MM.1S (cell line): ENCODE measurements at regions not wholly inside any gene's neighbourhood (a gene's known extent, or its start where the extent isn't known, plus 50 kb on each side); places are given as distances from the start of the nearest gene placed in this dataset.

ENCODE experiments used
- DNase-seq: peaks from one replicate; pipeline ENCODE4 v3.0.0-alpha.2; 2015
- H2AFZ ChIP-seq: fragments of 300-600 bp; sonication (generic); 2 replicates; pipeline ENCODE4 v1.6.0; 2016; ENCODE audit warnings: antibody characterized with exemption, low read length
- H3F3A ChIP-seq: fragments of 300-600 bp; sonication (generic); 2 replicates; pipeline ENCODE4 v1.6.1; 2016; ENCODE audit warnings: mild to moderate bottlenecking, antibody characterized with exemption, low read length, moderate library complexity, mixed read lengths; ENCODE audit not compliant: insufficient read depth
- H3K27ac ChIP-seq: fragments of 300-600 bp; sonication (generic); 2 replicates; pipeline ENCODE4 v1.5.1; 2016; ENCODE audit warnings: mild to moderate bottlenecking, low read length
- H3K27me3 ChIP-seq: fragments of 300-600 bp; sonication (generic); replicated peaks from 2 replicates; pipeline ENCODE4 v1.6.0; 2016; ENCODE audit warnings: low read length; ENCODE audit not compliant: insufficient read depth
- H3K36me3 ChIP-seq: fragments of 300-600 bp; sonication (generic); replicated peaks from 2 replicates; pipeline ENCODE4 v1.6.1; 2016; ENCODE audit warnings: mild to moderate bottlenecking, low read length, mixed read lengths; ENCODE audit not compliant: insufficient read depth
- H3K4me1 ChIP-seq: fragments of 300-600 bp; sonication (generic); 2 replicates; pipeline ENCODE4 v1.6.1; 2016; ENCODE audit warnings: low read length, mixed read lengths
- H3K4me2 ChIP-seq: fragments of 300-600 bp; sonication (generic); 2 replicates; pipeline ENCODE4 v1.6.0; 2016; ENCODE audit warnings: low read depth, low read length
- H3K4me3 ChIP-seq: fragments of 300-600 bp; sonication (generic); 2 replicates; pipeline ENCODE4 v1.5.1; 2016; ENCODE audit warnings: low read length, mixed read lengths
- H3K79me2 ChIP-seq: fragments of 300-600 bp; sonication (generic); 2 replicates; pipeline ENCODE4 v1.6.1; 2016; ENCODE audit warnings: mixed run types, low read length, mixed read lengths
- H3K9ac ChIP-seq: fragments of 300-600 bp; sonication (generic); 2 replicates; pipeline ENCODE4 v1.6.1; 2016; ENCODE audit warnings: low read length, mixed read lengths
- H3K9me2 ChIP-seq: fragments of 300-600 bp; sonication (generic); replicated peaks from 2 replicates; pipeline ENCODE4 v1.6.1; 2016; ENCODE audit warnings: mild to moderate bottlenecking, low read length, mixed read lengths; ENCODE audit not compliant: insufficient read depth
- H3K9me3 ChIP-seq: fragments of 300-600 bp; sonication (generic); replicated peaks from 2 replicates; pipeline ENCODE4 v1.6.1; 2016; ENCODE audit warnings: mild to moderate bottlenecking, low read length, mixed read lengths; ENCODE audit not compliant: insufficient read depth
- H4K20me1 ChIP-seq: fragments of 300-600 bp; sonication (generic); 2 replicates; pipeline ENCODE4 v1.6.1; 2016; ENCODE audit warnings: mild to moderate bottlenecking, low read length, moderate library complexity, mixed read lengths; ENCODE audit not compliant: insufficient read depth
- EZH2 ChIP-seq: fragments of 300-600 bp; sonication (generic); optimal IDR thresholded peaks from 2 replicates; pipeline ENCODE3; 2017; ENCODE audit warnings: low read depth, mild to moderate bottlenecking, antibody characterized with exemption, low read length, mixed read lengths
- EZH2phosphoT487 ChIP-seq: fragments of 300-600 bp; sonication (generic); IDR thresholded peaks from 2 replicates; pipeline ENCODE4 v1.6.1; 2018; ENCODE audit warnings: antibody characterized with exemption, low read length
- TF ChIP-seq, protein P1 (sequence below): fragments of 300-600 bp; sonication (generic); IDR thresholded peaks from 2 replicates; pipeline ENCODE4 v1.5.1; 2016; ENCODE audit warnings: antibody characterized with exemption, low read length, mixed read lengths

DNA sequence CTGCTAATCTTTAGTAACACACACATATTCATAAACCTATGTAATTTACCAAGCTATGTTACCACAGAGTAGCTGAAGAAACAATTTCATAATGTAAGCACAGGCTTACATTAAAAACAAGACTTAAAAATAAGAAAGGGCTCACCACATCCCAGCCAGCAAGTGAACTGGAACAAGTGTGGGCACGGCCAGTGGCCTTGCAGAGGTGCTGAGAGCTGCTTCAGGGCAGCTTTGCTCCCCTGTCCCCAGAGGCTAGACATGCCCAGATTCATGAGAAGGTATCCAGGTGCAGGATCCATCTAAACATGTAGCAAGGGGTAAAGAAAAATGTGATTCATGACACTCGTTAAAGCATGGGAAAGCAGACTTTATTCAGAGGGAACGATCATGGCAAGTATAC is 62.0 kb upstream of the CKS2 start:
- no peak overlapping the region for H3K4me3 ChIP-seq
- H3K4me2 ChIP-seq, result no peak overlapping the region
- H4K20me1 ChIP-seq, result no peaks in the 10 kb centered on the region
- no peaks in the 10 kb centered on the region for H3K79me2 ChIP-seq
- no peak for TF ChIP-seq EZH2
- TF ChIP-seq, protein P1, sequence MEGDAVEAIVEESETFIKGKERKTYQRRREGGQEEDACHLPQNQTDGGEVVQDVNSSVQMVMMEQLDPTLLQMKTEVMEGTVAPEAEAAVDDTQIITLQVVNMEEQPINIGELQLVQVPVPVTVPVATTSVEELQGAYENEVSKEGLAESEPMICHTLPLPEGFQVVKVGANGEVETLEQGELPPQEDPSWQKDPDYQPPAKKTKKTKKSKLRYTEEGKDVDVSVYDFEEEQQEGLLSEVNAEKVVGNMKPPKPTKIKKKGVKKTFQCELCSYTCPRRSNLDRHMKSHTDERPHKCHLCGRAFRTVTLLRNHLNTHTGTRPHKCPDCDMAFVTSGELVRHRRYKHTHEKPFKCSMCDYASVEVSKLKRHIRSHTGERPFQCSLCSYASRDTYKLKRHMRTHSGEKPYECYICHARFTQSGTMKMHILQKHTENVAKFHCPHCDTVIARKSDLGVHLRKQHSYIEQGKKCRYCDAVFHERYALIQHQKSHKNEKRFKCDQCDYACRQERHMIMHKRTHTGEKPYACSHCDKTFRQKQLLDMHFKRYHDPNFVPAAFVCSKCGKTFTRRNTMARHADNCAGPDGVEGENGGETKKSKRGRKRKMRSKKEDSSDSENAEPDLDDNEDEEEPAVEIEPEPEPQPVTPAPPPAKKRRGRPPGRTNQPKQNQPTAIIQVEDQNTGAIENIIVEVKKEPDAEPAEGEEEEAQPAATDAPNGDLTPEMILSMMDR, result no peak
- TF ChIP-seq EZH2phosphoT487, result no peak
- no peaks in the 10 kb centered on the region for H3F3A ChIP-seq
- H3K27ac ChIP-seq, result no peak overlapping the region
- no peak overlapping the region for H2AFZ ChIP-seq
- no peak overlapping the region for H3K9ac ChIP-seq
- H3K27me3 ChIP-seq, result no peaks in the 10 kb centered on the region
- H3K9me2 ChIP-seq, result no peaks in the 10 kb centered on the region
- no peaks in the 10 kb centered on the region for H3K36me3 ChIP-seq
- no peak for DNase-seq
- no peaks in the 10 kb centered on the region for H3K9me3 ChIP-seq
- no peaks in the 10 kb centered on the region for H3K4me1 ChIP-seq

DNA sequence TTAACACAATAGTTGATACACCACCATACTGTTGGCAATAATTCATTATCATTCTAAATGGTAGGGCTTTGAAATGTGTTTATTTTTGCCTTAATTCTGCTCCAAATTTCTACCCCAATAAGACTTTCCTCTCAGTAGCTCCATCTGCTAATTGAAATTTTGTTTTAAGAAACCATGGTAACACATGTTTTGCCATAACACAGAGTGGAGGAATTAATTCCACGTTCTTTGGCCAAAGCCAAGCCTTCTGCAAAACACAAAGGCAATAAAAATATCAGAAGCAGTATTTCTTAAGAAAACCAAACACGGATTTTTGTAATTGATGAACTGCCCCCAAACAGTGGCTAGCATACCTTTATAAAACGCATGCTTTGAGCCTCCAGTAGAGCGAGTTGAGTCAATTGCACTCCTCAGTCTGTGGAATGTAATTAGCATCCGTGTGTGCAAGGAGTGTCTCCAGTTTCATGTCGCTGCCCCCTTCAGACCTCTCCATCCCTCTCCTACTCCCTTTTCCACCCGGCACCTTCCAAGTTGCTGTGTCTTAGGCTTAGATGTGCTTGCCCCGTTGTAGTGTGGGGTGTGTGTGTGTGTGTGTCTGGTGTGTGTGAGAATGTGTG is 58.2 kb upstream of the CKS2 start:
- no peak overlapping the region for H3K4me2 ChIP-seq
- no peak overlapping the region for H3K9ac ChIP-seq
- no peaks in the 10 kb centered on the region for H3K36me3 ChIP-seq
- TF ChIP-seq EZH2 (no peak), EZH2phosphoT487 (no peak)
- TF ChIP-seq, protein P1, result no peak
- H3K79me2 ChIP-seq, result no peaks in the 10 kb centered on the region
- no peak overlapping the region for H3K4me3 ChIP-seq
- H3K9me2 ChIP-seq, result no peaks in the 10 kb centered on the region
- no peaks in the 10 kb centered on the region for H4K20me1 ChIP-seq
- no peak overlapping the region for H2AFZ ChIP-seq
- no peaks in the 10 kb centered on the region for H3K27me3 ChIP-seq
- H3F3A ChIP-seq, result no peaks in the 10 kb centered on the region
- H3K4me1 ChIP-seq, result no peaks in the 10 kb centered on the region
- H3K27ac ChIP-seq, result no peak overlapping the region
- H3K9me3 ChIP-seq, result no peaks in the 10 kb centered on the region
- no peak for DNase-seq

DNA sequence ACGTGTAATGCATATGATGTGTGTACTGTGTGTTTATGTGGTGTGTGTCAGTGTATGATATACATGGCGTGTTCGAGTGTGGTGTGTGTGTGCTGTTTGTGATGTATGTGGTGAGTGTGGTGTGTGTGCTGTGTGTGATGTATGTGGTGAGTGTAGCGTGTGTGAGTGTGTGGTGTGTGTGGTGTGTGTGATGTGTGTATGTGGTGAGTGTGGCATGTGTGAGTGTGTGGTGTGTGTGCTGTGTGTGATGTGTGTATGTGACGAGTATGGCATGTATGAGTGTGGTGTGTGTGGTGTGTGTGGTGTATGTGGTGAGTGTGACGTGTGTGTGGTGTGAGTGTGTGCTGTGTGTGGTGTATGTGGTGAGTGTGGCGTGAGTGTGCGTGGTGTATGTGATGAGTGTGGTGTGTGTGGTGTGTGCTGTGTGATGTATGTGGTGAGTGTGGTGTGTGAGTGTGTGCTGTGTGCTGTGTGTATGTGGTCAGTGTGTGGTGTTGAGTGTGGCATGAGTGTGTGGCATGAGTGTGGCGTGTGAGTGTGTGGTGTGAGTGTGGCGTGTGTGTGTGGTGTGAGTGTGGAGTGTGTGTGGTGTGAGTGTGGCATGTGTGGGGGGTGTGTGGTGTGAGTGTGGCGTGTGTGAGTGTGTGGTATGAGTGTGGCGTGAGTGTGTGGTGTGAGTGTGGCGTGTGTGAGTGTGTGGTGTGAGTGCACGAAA is 56.8 kb upstream of the CKS2 start:
- Histone ChIP-seq H2AFZ (no peak overlapping the region), H3K79me2 (no peaks in the 10 kb centered on the region), H3K9me3 (no peaks in the 10 kb centered on the region), H3K4me3 (no peak overlapping the region), H3K4me1 (no peaks in the 10 kb centered on the region), H3K27ac (no peak overlapping the region), H3K27me3 (no peaks in the 10 kb centered on the region), H3K4me2 (no peak overlapping the region), H3K36me3 (no peaks in the 10 kb centered on the region), H3K9ac (no peak overlapping the region), H4K20me1 (no peaks in the 10 kb centered on the region), H3F3A (no peaks in the 10 kb centered on the region), H3K9me2 (no peaks in the 10 kb centered on the region)
- DNase-seq, result no peak
- TF ChIP-seq, protein P1, result no peak
- TF ChIP-seq EZH2 (no peak), EZH2phosphoT487 (no peak)
